ENCODE measurements at regions not wholly inside any gene's neighbourhood (a gene's known extent, or its start where the extent isn't known, plus 50 kb on each side); places are given as distances from the start of the nearest gene placed in this dataset.

DNA sequence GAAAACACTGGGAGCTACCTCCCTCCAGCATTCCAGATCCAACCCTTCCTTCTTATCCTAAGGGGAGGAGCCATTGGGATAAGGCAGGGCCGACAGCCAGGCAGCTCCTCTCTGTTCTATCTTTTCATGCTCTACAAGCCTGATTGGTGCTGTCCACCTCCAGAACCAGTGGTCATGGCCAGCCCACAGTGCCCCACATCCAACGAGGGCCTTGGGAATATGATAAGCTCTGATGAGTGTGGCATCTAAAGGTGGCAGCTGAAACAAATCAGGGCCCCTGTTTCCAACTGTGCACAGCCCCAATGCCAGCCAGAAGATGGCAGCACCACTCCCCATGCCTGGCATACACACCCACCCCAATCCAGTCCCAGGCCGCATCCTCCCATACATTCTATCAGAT, 329.3 kb downstream of the C1D start:
- TF ChIP-seq, protein P1, sequence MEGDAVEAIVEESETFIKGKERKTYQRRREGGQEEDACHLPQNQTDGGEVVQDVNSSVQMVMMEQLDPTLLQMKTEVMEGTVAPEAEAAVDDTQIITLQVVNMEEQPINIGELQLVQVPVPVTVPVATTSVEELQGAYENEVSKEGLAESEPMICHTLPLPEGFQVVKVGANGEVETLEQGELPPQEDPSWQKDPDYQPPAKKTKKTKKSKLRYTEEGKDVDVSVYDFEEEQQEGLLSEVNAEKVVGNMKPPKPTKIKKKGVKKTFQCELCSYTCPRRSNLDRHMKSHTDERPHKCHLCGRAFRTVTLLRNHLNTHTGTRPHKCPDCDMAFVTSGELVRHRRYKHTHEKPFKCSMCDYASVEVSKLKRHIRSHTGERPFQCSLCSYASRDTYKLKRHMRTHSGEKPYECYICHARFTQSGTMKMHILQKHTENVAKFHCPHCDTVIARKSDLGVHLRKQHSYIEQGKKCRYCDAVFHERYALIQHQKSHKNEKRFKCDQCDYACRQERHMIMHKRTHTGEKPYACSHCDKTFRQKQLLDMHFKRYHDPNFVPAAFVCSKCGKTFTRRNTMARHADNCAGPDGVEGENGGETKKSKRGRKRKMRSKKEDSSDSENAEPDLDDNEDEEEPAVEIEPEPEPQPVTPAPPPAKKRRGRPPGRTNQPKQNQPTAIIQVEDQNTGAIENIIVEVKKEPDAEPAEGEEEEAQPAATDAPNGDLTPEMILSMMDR (IDR thresholded peaks at IDR 0.05), result no peak; the same call in 1 of the 2 replicates

DNA sequence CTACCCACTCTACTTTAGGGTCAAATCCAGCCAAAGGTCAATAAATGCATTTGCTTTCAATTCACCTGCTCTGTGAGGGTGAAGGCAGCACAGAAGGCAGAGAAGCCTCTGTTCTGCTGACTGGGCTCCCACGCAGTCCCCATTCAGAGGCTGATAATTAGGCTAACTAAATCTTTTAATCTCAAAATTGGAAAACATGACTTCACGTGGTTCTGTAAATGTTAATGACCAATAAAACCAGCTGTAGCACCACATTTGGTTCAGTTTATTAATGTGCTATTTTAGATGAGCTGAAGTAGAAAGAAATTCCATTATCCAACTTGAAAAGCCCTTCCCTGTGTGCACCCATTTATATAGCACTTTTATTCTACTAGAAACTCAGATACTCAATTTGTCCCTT, 310.6 kb downstream of the C1D start:
- TF ChIP-seq, protein P1 (IDR thresholded peaks at IDR 0.05), result no peak

DNA sequence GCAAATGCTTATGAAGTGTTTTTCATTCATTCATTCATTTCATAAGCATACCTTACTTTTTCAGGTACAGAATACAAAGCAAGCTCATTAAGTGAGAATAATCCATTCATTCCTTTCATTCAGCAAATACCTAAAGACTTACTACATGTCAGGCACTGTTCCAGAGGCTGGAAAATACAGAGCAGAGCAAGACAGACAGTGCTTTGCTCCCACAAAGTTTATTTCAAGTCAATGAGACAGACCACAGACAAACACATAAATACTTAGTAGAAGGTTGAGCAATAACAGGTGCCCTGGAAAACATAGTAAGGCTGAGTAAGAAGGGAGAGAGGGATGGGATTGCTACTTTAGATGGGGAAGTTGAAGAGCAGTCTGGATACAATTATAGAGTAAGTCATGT, 309.8 kb downstream of the C1D start:
- TF ChIP-seq, protein P1 (IDR thresholded peaks at IDR 0.05), result no peak

DNA sequence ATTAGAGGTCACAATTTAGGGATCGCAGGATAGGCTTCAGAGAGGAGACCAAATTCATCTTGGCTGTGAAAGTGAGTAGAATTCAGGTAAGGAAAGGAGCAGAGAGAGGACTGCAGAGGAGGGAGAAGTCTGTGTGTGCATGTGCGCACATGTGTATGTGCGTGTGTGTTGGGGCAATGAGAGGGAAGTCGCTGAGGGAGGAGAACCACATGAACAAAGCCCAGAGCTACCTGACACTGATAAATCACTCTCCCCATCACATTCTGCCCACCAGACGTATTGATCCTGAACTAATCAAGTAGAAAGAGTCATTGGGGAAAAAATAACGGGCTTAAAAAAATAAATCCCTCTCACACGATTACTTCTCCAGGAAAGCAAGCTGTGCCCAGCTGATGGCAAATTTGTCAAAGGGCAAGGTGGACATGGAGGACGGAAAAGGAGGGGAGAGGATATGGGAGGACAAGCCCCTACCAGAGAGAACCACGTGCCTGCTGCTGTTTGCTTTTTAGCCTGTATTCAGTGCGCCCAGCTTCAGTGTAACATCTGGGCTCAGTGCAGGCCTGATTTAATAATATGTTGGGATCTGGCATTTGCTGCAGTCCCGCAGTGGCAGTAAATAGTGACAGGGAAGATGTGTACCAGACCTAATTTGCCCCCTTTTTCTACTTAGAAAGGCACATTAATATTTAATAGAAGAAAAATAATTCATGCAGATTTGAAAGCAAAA, 307.5 kb downstream of the C1D start:
- TF ChIP-seq, protein P1 (IDR thresholded peaks at IDR 0.05), result no peak

DNA sequence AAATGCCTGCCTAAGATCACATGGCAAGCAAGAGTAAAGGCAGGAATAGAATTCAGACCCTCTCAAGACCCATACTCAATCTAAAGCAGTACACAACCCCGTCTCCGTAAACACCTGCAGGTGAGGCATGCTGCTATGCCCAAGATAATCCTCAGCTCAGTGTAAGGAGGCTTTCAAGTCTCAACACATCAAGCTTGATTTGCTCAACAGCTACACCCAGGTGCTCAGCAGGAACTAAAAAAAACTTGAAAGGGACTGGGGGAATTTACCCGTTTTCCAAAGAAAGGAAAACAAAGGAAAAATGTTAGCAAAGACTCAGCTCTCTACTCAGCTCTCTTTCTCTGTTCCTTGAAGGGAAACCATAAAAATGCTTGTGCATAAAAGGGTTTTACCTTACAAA, 301.8 kb downstream of the C1D start:
- TF ChIP-seq, protein P1 (IDR thresholded peaks at IDR 0.05), result no peak

DNA sequence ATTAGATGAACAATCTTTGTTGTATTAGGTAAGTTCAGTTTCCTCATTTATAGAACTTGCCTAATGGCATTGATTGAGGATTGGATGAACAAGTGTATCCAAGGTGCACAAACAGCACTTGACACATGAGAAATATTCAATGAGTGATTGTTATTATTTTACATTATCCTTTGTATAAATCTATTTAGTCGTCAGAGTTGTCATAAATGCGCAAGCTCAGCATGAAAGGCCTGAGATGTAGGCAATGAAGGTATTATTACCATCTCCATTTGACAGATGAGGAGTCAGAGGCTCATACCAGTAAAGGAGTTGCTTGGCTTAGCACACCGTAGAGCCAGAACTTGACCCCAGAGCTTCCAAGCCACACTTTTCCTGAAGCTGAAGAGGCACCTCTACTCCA, 291.4 kb downstream of the C1D start:
- TF ChIP-seq, protein P1 (IDR thresholded peaks at IDR 0.05), result no peak

DNA sequence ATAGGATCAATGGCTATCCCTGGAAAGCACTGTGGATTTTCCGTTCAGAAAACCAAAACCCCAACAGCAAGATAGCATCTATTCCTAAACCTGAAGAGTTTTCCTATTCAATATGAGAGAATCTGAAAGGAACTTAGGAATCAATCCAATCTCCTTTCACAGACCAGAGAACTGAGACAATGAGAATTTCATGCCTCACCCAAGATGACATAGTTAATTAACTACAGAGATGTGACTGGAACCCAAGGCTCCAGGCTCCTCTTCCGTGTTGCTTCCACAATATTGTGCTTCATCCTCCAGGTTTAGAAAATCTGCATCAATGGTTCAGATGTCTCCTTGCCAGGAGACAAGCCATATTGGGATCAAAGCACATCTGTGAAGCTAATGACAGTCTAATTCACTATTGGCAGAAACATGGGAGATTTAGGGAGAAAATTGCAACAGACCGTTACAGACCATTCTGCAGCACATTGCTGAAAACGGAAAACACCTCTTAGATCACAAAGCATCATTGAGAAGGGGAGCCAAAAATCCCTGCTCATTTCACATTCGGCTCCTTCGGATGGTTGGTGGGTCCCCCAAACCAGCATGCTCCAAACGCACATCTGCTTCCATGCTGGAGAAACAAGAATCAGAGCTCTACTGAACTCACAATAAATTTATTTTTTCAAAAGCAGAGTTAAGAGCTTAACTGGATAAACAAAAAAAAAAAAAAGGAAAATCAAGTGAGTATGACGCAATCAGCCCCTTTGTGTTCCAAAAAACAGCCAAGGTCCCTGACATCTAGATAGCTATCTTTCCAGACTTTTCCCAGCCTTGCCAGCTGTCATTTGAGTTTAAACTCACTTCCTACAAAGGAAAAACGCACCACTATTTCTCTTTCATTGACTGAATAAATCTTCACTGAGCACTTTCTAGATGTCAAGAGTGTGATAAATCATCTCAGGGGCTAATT, 290.3 kb downstream of the C1D start:
- TF ChIP-seq, protein P1 (IDR thresholded peaks at IDR 0.05), result no peak
